ENCODE measurements at regions not wholly inside any gene's neighbourhood (a gene's known extent, or its start where the extent isn't known, plus 50 kb on each side); places are given as distances from the start of the nearest gene placed in this dataset.

DNA sequence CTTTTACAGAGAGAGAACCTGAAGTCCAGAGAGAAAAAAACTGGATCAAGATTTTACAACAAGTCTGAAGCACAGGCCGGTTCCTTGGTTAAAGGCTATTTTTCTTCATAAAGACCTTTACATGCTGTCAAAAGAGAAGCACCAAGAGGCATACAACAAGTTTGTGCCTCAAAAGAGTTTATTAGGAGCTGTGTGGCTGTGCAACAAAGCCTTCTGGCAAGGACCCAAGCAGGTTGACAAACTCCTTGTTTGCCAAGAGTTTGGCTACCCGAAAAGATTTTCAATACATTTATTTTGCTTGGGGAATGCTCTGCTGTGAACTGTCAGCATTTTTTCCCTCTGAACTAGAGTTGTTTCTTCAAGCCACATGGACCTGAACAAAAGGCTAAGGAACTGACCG lies 202.9 kb upstream of the RAD23B start:
- TF ChIP-seq SUZ12 (IDR thresholded peaks at IDR 0.05; ENCODE audit: extremely low read depth, insufficient read depth, insufficient read length) (no peak), ZNF274 (IDR thresholded peaks at IDR 0.05; ENCODE audit: low read depth, low read length) (no peak), YY1 (IDR thresholded peaks at IDR 0.05; ENCODE audit: insufficient read depth, insufficient read length) (no peak)
- Histone ChIP-seq H3K4me1 (ENCODE audit: insufficient read depth, insufficient read length) (no peaks in the 10 kb centered on the region), H3K4me3 (ENCODE audit: insufficient read length, low read depth) (no peak overlapping the region), H3K9ac (ENCODE audit: insufficient read length, low read depth) (no peak overlapping the region), H3K36me3 (ENCODE audit: insufficient read depth, insufficient read length, low read length) (no peaks in the 10 kb centered on the region), H3K9me3 (ENCODE audit: insufficient read depth, low read length) (no peaks in the 10 kb centered on the region), H3K27me3 (ENCODE audit: insufficient read depth, insufficient read length) (no peaks in the 10 kb centered on the region)
- no peak for DNase-seq (ENCODE audit: low read depth, low spot score)

DNA sequence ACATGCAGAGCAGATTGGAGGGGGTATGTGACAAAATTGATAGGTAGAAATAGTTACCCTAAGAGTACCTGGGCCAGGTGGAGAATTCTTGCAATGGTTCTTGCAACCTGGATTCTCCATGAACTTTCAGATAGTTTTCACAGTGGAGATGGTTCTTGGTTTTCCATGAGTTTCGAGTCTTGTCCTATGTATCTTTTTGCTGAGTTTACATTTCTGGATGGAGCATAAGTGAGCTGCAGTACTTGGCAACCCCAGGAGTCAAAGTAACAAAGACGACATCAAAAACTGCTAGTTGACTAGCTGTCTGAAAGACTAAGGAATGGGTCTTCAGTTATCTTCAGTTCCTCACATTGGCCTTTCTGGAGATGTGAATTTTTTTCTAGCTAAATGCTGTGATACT lies 196.6 kb upstream of the RAD23B start:
- Histone ChIP-seq H3K27me3 (ENCODE audit: insufficient read depth, insufficient read length) (no peaks in the 10 kb centered on the region), H3K4me1 (ENCODE audit: insufficient read depth, insufficient read length) (no peaks in the 10 kb centered on the region), H3K9me3 (ENCODE audit: insufficient read depth, low read length) (no peaks in the 10 kb centered on the region), H3K4me3 (ENCODE audit: insufficient read length, low read depth) (no peak overlapping the region), H3K9ac (ENCODE audit: insufficient read length, low read depth) (no peak overlapping the region), H3K36me3 (ENCODE audit: insufficient read depth, insufficient read length, low read length) (no peaks in the 10 kb centered on the region)
- no peak for DNase-seq (ENCODE audit: low read depth, low spot score)
- TF ChIP-seq ZNF274 (IDR thresholded peaks at IDR 0.05; ENCODE audit: low read depth, low read length), result no peak
- no peak for TF ChIP-seq SUZ12 (IDR thresholded peaks at IDR 0.05; ENCODE audit: extremely low read depth, insufficient read depth, insufficient read length)
- no peak for TF ChIP-seq YY1 (IDR thresholded peaks at IDR 0.05; ENCODE audit: insufficient read depth, insufficient read length)

DNA sequence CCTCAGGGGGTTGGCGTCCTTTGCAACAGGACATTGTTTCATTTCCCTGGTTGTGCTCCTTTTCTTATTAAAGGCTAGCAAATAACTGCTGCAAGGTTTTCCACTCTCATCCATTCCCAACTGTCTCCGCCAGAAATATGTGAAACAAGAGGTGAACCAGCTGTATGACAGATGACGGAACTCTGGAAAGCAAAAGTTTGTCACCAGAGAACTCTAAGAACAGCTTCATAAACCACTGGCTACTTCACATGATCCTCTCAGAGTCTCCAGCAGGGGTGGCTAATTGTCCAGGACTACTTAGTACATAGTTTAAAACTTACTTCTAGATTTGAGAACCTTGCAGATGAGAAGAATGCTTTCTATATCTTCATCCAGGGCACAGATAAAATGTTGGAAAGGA lies 195.9 kb upstream of the RAD23B start:
- Histone ChIP-seq H3K4me3 (ENCODE audit: insufficient read length, low read depth) (no peak overlapping the region), H3K36me3 (ENCODE audit: insufficient read depth, insufficient read length, low read length) (no peaks in the 10 kb centered on the region), H3K9me3 (ENCODE audit: insufficient read depth, low read length) (no peaks in the 10 kb centered on the region), H3K4me1 (ENCODE audit: insufficient read depth, insufficient read length) (no peaks in the 10 kb centered on the region), H3K9ac (ENCODE audit: insufficient read length, low read depth) (no peak overlapping the region), H3K27me3 (ENCODE audit: insufficient read depth, insufficient read length) (no peaks in the 10 kb centered on the region)
- TF ChIP-seq SUZ12 (IDR thresholded peaks at IDR 0.05; ENCODE audit: extremely low read depth, insufficient read depth, insufficient read length), result no peak
- DNase-seq (ENCODE audit: low read depth, low spot score), result no peak

DNA sequence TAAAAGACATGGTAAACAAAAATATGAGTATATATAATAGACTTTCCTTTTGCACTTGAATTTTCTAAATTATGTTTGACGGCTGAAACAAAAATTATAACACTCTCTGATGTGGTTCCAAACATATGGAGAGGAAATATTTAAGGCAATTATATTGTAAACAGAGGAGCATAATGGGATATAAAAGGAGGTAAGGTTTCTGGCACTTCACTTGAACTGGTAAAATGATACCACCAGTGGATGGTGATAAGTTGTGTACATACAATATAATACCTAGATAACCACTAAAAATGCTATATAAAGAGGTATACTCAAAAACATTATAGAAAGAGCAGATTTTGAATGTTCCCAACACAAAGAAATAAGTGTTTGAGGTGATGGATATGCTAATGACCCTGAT lies 192.9 kb upstream of the RAD23B start:
- Histone ChIP-seq H3K4me3 (ENCODE audit: insufficient read length, low read depth) (no peak overlapping the region), H3K36me3 (ENCODE audit: insufficient read depth, insufficient read length, low read length) (no peaks in the 10 kb centered on the region), H3K9me3 (ENCODE audit: insufficient read depth, low read length) (no peaks in the 10 kb centered on the region), H3K9ac (ENCODE audit: insufficient read length, low read depth) (no peak overlapping the region), H3K4me1 (ENCODE audit: insufficient read depth, insufficient read length) (no peaks in the 10 kb centered on the region), H3K27me3 (ENCODE audit: insufficient read depth, insufficient read length) (no peaks in the 10 kb centered on the region)
- no peak for DNase-seq (ENCODE audit: low read depth, low spot score)
- no peak for TF ChIP-seq ZNF274 (IDR thresholded peaks at IDR 0.05; ENCODE audit: low read depth, low read length)
- no peak for TF ChIP-seq YY1 (IDR thresholded peaks at IDR 0.05; ENCODE audit: insufficient read depth, insufficient read length)
- TF ChIP-seq SUZ12 (IDR thresholded peaks at IDR 0.05; ENCODE audit: extremely low read depth, insufficient read depth, insufficient read length), result no peak

DNA sequence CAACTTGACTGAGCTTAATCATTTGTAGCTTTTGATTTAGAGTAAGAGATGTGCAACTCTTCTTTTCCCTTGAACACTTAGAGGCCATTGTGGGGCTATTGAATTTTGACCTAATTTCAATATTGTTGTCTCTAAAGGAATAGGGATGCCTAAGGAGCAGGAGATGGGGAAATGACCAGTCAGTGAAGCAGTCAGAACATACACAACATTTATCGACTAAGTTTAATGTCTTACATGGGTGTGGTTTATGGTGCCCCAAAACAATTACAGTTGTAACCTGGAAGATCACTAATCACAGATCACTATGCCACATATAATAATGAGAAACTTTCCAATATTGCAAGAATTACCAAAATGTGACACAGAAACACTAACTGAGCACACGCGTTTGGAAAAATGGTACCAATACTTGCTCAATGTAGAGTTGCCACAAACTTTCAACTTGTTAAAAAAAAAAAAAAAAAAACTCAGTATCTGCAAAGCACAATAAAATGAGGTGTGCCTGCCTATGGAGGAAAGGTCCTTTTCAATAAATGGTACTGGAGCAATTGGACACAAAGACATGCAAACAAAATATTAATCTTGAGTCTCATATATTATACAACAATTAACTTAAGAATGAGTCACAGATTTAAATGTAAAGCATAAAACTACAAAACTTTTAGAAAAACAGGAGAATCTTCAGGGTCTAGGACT lies 189.6 kb upstream of the RAD23B start:
- no peaks in the 10 kb centered on the region for H3K4me1 ChIP-seq (ENCODE audit: insufficient read depth, insufficient read length)
- no peaks in the 10 kb centered on the region for H3K9me3 ChIP-seq (ENCODE audit: insufficient read depth, low read length)
- no peak overlapping the region for H3K4me3 ChIP-seq (ENCODE audit: insufficient read length, low read depth)
- no peak overlapping the region for H3K9ac ChIP-seq (ENCODE audit: insufficient read length, low read depth)
- TF ChIP-seq YY1 (IDR thresholded peaks at IDR 0.05; ENCODE audit: insufficient read depth, insufficient read length) (no peak), SUZ12 (IDR thresholded peaks at IDR 0.05; ENCODE audit: extremely low read depth, insufficient read depth, insufficient read length) (no peak), ZNF274 (IDR thresholded peaks at IDR 0.05; ENCODE audit: low read depth, low read length) (no peak)
- no peaks in the 10 kb centered on the region for H3K27me3 ChIP-seq (ENCODE audit: insufficient read depth, insufficient read length)
- no peak for DNase-seq (ENCODE audit: low read depth, low spot score)
- H3K36me3 ChIP-seq (ENCODE audit: insufficient read depth, insufficient read length, low read length), result no peaks in the 10 kb centered on the region

DNA sequence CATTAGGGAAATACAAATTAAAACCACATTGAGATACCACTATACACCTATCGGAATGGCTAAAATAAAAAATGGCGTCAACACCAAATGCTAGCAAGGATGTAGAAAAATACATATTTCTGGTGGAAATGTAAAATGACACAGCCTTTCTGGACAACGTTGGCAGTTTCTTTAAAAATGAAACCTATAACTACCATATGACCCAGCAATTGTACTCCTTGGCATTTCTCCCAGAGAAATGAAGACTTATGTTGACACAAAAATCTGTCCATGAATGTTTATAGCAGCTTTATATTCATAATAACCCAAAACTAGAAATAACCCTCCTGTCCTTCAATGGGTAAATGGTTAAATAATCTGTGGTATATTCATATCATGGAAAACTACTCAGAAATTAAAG lies 188.7 kb upstream of the RAD23B start:
- Histone ChIP-seq H3K9me3 (ENCODE audit: insufficient read depth, low read length) (no peaks in the 10 kb centered on the region), H3K4me1 (ENCODE audit: insufficient read depth, insufficient read length) (no peaks in the 10 kb centered on the region), H3K4me3 (ENCODE audit: insufficient read length, low read depth) (no peak overlapping the region), H3K36me3 (ENCODE audit: insufficient read depth, insufficient read length, low read length) (no peaks in the 10 kb centered on the region), H3K9ac (ENCODE audit: insufficient read length, low read depth) (no peak overlapping the region), H3K27me3 (ENCODE audit: insufficient read depth, insufficient read length) (no peaks in the 10 kb centered on the region)
- TF ChIP-seq ZNF274 (IDR thresholded peaks at IDR 0.05; ENCODE audit: low read depth, low read length) (no peak), SUZ12 (IDR thresholded peaks at IDR 0.05; ENCODE audit: extremely low read depth, insufficient read depth, insufficient read length) (no peak)
- DNase-seq (ENCODE audit: low read depth, low spot score), result no peak

DNA sequence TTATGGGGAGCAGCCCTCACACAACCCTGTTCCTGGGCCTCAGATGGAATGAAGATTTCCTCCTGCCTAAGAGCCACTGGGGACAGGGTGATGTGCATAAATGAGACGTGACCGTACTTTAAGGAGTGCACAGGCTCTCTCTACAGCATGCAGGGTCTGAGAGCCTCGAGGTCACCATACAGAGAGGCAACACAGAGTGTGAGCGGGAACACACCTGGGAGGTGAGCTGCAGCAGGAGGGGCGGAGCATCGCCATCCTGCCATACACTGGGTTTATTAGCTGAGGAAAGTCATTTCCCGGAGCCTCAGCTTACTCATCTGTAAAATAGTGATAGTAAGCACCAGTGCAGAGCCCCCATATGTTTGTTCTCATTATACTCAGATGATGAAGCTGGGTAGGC lies 182.5 kb upstream of the RAD23B start:
- Histone ChIP-seq H3K4me3 (ENCODE audit: insufficient read length, low read depth) (no peak overlapping the region), H3K27me3 (ENCODE audit: insufficient read depth, insufficient read length) (no peaks in the 10 kb centered on the region), H3K36me3 (ENCODE audit: insufficient read depth, insufficient read length, low read length) (no peaks in the 10 kb centered on the region), H3K9ac (ENCODE audit: insufficient read length, low read depth) (no peak overlapping the region), H3K4me1 (ENCODE audit: insufficient read depth, insufficient read length) (no peaks in the 10 kb centered on the region), H3K9me3 (ENCODE audit: insufficient read depth, low read length) (peaks cover 5% of the 10 kb centered on the region; the same call in 1 of the 2 replicates)
- DNase-seq (ENCODE audit: low read depth, low spot score), result no peak
- TF ChIP-seq YY1 (IDR thresholded peaks at IDR 0.05; ENCODE audit: insufficient read depth, insufficient read length) (no peak), SUZ12 (IDR thresholded peaks at IDR 0.05; ENCODE audit: extremely low read depth, insufficient read depth, insufficient read length) (no peak), ZNF274 (IDR thresholded peaks at IDR 0.05; ENCODE audit: low read depth, low read length) (no peak)
